CD14-positive monocyte (primary cell): ENCODE measurements at regions not wholly inside any gene's neighbourhood (a gene's known extent, or its start where the extent isn't known, plus 50 kb on each side); places are given as distances from the start of the nearest gene placed in this dataset. TPM values are rescaled to one million over a fixed set of nuclear protein-coding genes. Genes with fewer than 3 reads are reported as not detected.

Experiments
- DNase-seq, 3 donors: peaks; one replicate each; pipeline ENCODE4 v3.0.0-alpha.2; 2011 to 2022
- H2AFZ ChIP-seq: 2 replicates; pipeline ENCODE4 v1.6.0; 2012; ENCODE audit warnings: mild to moderate bottlenecking, low read depth, low read length, inconsistent platforms; ENCODE audit not compliant: insufficient read depth, poor library complexity, severe bottlenecking
- H3K27ac ChIP-seq, 2 donors: 1 replicate in 1 of 2; 2 replicates in 1 of 2; pipeline ENCODE4 v1.5.1; 2012 to 2013; ENCODE audit warnings: low read length in 2 of 2, control low read depth in 1 of 2, inconsistent platforms in 1 of 2, low read depth in 1 of 2, mild to moderate bottlenecking in 1 of 2
- H3K27me3 ChIP-seq, 2 donors: one replicate each; pipeline versions ENCODE4 v1.6.0 to v1.6.1; 2011 to 2013; ENCODE audit warnings: low read length in 2 of 2; ENCODE audit not compliant: control insufficient read depth in 2 of 2, insufficient read depth in 2 of 2
- H3K36me3 ChIP-seq, 2 donors: replicated peaks in 1 of 2; 1 replicate in 1 of 2; 2 replicates in 1 of 2; pipeline versions ENCODE4 v1.5.1 to v1.6.1; 2012 to 2013; ENCODE audit warnings: low read length in 2 of 2, control low read depth in 1 of 2, inconsistent platforms in 1 of 2, mild to moderate bottlenecking in 1 of 2; ENCODE audit not compliant: insufficient read depth in 2 of 2, control insufficient read depth in 1 of 2
- H3K4me1 ChIP-seq, 2 donors: 1 replicate in 1 of 2; 2 replicates in 1 of 2; pipeline versions ENCODE4 v1.5.1 to v1.6.1; 2012 to 2013; ENCODE audit warnings: low read length in 2 of 2, control low read depth in 1 of 2, inconsistent platforms in 1 of 2, mild to moderate bottlenecking in 1 of 2, moderate library complexity in 1 of 2; ENCODE audit not compliant: insufficient read depth in 2 of 2, control insufficient read depth in 1 of 2
- H3K4me2 ChIP-seq: replicated peaks from 2 replicates; pipeline ENCODE3; 2012; ENCODE audit warnings: low read length, moderate library complexity, mild to moderate bottlenecking; ENCODE audit not compliant: poor library complexity, severe bottlenecking; ENCODE audit errors: extremely low read depth
- H3K4me3 ChIP-seq, 3 experiments: fragments of 200-600 bp in 1 of 3; sonication (generic) in 1 of 3; replicated peaks in 1 of 3; 1 replicate in 2 of 3; 2 replicates in 1 of 3; pipeline ENCODE4 v1.5.1; 2011 to 2013; ENCODE audit warnings: low read length in 3 of 3, mild to moderate bottlenecking in 3 of 3, control low read depth in 2 of 3, low read depth in 2 of 3, inconsistent platforms in 1 of 3, moderate library complexity in 1 of 3
- H3K79me2 ChIP-seq: 2 replicates; pipeline ENCODE4 v1.6.0; 2012; ENCODE audit warnings: mild to moderate bottlenecking, control low read depth, inconsistent platforms, low read length, moderate library complexity; ENCODE audit not compliant: insufficient read depth
- H3K9ac ChIP-seq: 2 replicates; pipeline ENCODE4 v1.6.0; 2017; ENCODE audit warnings: low read length, mild to moderate bottlenecking; ENCODE audit not compliant: insufficient read depth, poor library complexity, severe bottlenecking
- H3K9me3 ChIP-seq, 2 donors: replicated peaks in 1 of 2; 1 replicate in 1 of 2; 2 replicates in 1 of 2; pipeline versions ENCODE4 v1.5.1 to v1.6.1; 2012 to 2013; ENCODE audit warnings: low read length in 2 of 2, control low read depth in 1 of 2; ENCODE audit not compliant: control insufficient read depth in 1 of 2, insufficient read depth in 1 of 2
- H4K20me1 ChIP-seq: 2 replicates; pipeline ENCODE4 v1.6.0; 2012; ENCODE audit warnings: mild to moderate bottlenecking, low read length, control low read depth, moderate library complexity; ENCODE audit not compliant: insufficient read depth
- H3K27ac Mint-ChIP-seq, 7 donors: one replicate each; pipeline ENCODE4 v1.8.0; 2020; ENCODE audit warnings: mild to moderate bottlenecking in 7 of 7, mixed read lengths in 7 of 7, moderate library complexity in 6 of 7, inconsistent platforms in 2 of 7
- H3K27me3 Mint-ChIP-seq, 3 donors: one replicate each; pipeline ENCODE4 v1.8.0; 2021 to 2022; ENCODE audit warnings: low read depth in 3 of 3, mild to moderate bottlenecking in 3 of 3, mixed read lengths in 3 of 3, moderate library complexity in 3 of 3, inconsistent platforms in 1 of 3
- H3K36me3 Mint-ChIP-seq, 2 donors: one replicate each; pipeline ENCODE4 v1.8.0; 2020; ENCODE audit warnings: mixed read lengths in 2 of 2, inconsistent platforms in 1 of 2, mild to moderate bottlenecking in 1 of 2
- H3K4me1 Mint-ChIP-seq: one replicate; pipeline ENCODE4 v1.8.0; 2020; ENCODE audit warnings: mild to moderate bottlenecking, mixed read lengths
- H3K4me3 Mint-ChIP-seq, 2 donors: one replicate each; pipeline ENCODE4 v1.8.0; 2020; ENCODE audit warnings: mild to moderate bottlenecking in 2 of 2, mixed read lengths in 2 of 2, moderate library complexity in 1 of 2
- H3K9me3 Mint-ChIP-seq, 7 donors: one replicate each; pipeline ENCODE4 v1.8.0; 2020 to 2022; ENCODE audit warnings: mixed read lengths in 7 of 7, mild to moderate bottlenecking in 6 of 7, moderate library complexity in 6 of 7, inconsistent platforms in 2 of 7
- WGBS: methylation state at CpG from one replicate; pipeline ENCODE4 v1.1.5; 2013; ENCODE audit warnings: missing lambda C conversion rate; ENCODE audit not compliant: insufficient coverage; 5-methylcytosine and 5-hydroxymethylcytosine counted together
- intact Hi-C, 2 donors: fragments of 100-400 bp; cut with micrococcal nuclease; formaldehyde crosslinking; loops; one replicate each; pipeline versions ENCODE4 v1.15.0 to v1.15.1; 2023
- small RNA-seq: library from RNA; depleted of rRNA; stranded (forward); fragments of <200 nt; gene quantifications from one replicate; pipeline ENCODE3, GENCODE V24; 2012; ENCODE audit warnings: low read depth; ENCODE audit not compliant: insufficient read length
- TF ChIP-seq, protein P1 (sequence below): fragments of 200-600 bp; IDR thresholded peaks from one replicate; pipeline ENCODE4 v1.8.0; 2022; ENCODE audit warnings: antibody characterized with exemption, mild to moderate bottlenecking

DNA sequence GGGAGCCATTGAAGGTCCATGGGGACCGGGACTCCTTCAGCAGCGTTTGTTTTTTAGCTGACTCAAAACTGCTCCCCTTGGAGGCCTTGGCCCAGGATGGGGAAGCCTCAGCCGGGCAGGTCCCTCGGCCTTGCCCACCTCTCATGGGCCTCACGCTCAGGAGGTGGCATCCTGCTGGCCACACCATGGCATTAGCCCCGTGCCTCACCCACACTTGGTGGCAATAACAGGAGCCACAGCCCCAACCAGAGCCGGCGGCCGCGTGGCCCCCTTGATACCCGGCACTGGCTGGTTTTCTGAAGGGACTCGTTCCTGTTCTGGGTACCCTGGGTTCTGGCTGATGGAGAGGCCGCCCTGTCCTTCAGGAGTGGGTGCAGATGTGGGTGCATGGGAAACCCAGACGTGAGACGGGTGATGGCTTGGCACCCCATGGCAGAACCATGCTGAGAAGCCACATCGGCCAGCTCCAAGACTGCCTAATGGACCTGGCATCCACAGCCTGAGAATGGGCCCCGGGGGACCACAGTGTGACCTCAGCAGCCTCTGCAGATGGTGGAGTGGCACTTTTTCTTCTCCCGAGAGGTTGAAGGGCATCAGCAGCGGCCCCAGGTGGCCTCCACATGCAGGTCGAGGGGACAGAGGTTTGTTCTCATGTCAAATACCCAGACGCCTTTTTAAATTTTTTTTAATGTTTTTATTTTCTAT is 49.8 kb upstream of the PPARA start:
- Mint-ChIP-seq H3K27ac (no peak overlapping the region), H3K27me3 (no peaks in the 10 kb centered on the region), H3K9me3 (no peaks in the 10 kb centered on the region), H3K4me1 (no peaks in the 10 kb centered on the region), H3K36me3 (peaks cover 38 to 71% of the 10 kb centered on the region in 2 donors), H3K4me3 (no peak overlapping the region)
- no peaks in the 10 kb centered on the region for H3K79me2 ChIP-seq
- no peak overlapping the region for H3K4me2 ChIP-seq
- TF ChIP-seq, protein P1, sequence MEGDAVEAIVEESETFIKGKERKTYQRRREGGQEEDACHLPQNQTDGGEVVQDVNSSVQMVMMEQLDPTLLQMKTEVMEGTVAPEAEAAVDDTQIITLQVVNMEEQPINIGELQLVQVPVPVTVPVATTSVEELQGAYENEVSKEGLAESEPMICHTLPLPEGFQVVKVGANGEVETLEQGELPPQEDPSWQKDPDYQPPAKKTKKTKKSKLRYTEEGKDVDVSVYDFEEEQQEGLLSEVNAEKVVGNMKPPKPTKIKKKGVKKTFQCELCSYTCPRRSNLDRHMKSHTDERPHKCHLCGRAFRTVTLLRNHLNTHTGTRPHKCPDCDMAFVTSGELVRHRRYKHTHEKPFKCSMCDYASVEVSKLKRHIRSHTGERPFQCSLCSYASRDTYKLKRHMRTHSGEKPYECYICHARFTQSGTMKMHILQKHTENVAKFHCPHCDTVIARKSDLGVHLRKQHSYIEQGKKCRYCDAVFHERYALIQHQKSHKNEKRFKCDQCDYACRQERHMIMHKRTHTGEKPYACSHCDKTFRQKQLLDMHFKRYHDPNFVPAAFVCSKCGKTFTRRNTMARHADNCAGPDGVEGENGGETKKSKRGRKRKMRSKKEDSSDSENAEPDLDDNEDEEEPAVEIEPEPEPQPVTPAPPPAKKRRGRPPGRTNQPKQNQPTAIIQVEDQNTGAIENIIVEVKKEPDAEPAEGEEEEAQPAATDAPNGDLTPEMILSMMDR = no peak
- intact Hi-C loops = no loop called here
- no peaks in the 10 kb centered on the region for H3K27me3 ChIP-seq
- H3K9me3 ChIP-seq = no peaks in the 10 kb centered on the region
- H2AFZ ChIP-seq = no peak overlapping the region
- H3K36me3 ChIP-seq = peaks cover 75 to 79% of the 10 kb centered on the region in 2 donors
- H3K9ac ChIP-seq = no peak overlapping the region
- no peaks in the 10 kb centered on the region for H3K4me1 ChIP-seq
- WGBS = 98% methylated on average over 18 of the region's 21 CpGs
- H4K20me1 ChIP-seq = peaks cover 62% of the 10 kb centered on the region
- DNase-seq = no peak
- no peak overlapping the region for H3K4me3 ChIP-seq
- H3K27ac ChIP-seq = no peak overlapping the region

Small RNA genes lying in the stretch of these regions (small RNA-seq; reads per million reads assigned to genes)
- not detected for gene MIR3619
